Activated CD4-positive, CD25-positive, alpha-beta regulatory T cell treated with anti-CD3 and anti-CD28 coated beads, Interleukin-2, amount 50 U/mL, for 72 hours (primary cell): ENCODE measurements at regions not wholly inside any gene's neighbourhood (a gene's known extent, or its start where the extent isn't known, plus 50 kb on each side); places are given as distances from the start of the nearest gene placed in this dataset.

Experiments used
- DNase-seq: peaks from one replicate; pipeline ENCODE4 v3.0.0; 2021

GRCh38 chr7:340979-341694 lies 51.2 kb downstream of the FOXL3 start:
- no peak for DNase-seq

GRCh38 chr7:341841-342638 lies 52.1 kb downstream of the FOXL3 start:
- DNase-seq: no peak

GRCh38 chr7:342681-343216 lies 52.8 kb downstream of the FOXL3 start:
- DNase-seq: no peak

- no peak for DNase-seq
Measured at GRCh38 chr7:343227-343822, 53.4 kb downstream of the FOXL3 start.

GRCh38 chr7:343864-344607 lies 54.1 kb downstream of the FOXL3 start:
- DNase-seq: no peak

GRCh38 chr7:344608-344994 lies 54.6 kb downstream of the FOXL3 start:
- DNase-seq: no peak

- no peak for DNase-seq
Measured at GRCh38 chr7:346116-346898, 56.3 kb downstream of the FOXL3 start.

DNA sequence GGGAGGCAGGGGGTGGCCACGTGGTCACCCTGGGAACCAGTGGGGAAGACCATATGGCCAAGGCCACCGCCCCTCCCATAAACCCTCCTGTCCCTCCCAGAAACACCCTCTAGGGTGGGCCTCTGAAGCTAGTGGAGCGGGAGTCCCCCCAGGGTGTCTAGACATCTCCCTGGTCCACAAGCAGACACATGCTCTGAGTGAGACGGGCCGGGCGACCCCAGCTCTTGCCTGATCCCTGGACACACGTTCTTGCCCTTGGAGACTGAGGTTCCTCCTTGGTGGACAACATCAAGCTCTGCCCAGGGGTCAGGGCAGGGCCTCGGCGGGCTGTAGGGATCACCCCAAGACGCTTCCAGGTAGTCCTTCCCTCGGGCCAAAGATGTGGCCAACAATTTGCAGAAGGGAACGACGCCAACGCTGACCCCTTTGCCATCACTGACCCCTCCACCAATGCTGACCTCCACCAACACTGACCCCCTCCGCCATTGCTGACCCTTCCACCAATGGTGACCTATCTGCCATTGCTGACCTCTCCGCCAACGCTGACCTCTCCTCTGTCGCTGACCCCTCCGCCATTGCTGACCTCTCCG lies 57.1 kb downstream of the FOXL3 start:
- no peak for DNase-seq

DNA sequence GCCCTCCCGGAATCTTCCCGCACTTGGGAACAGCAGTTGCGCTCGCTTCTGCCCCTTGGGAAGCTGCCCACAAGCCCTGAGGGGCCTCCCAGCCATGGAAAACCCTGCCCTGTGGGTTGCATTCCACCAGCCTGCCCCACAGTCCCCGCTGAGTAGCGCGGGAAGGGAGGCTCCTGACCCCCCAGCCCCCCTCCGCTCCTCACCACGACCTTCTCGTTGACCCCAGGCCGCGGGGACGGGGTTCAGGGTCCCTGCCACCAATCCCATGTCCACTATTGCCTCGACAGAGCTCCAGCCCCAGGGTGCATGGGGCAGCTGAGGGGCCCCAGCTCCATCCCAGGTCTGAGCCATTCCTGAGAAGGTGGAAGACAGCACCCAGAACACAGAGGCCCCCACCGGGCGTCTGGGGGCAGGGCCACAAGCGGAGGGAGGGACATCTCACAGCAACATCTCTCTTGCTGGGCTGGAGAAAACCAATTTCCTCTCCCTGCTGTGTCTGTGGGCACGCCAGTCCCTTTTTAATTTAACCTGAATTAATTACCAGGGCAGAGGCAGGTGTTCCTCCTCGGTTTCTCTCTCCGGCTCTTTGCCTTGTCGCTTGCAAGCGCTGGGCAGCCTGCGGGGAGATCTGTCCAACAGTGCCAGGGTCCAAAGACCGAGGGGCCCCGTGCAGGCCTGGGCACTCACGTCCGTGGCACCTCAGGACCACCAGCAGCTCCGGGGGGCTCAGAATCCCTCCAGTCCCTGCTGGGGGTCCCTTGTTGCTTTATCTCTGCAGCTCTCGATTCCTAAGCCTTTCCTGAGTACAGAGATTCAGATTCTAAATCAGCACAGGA lies 57.9 kb downstream of the FOXL3 start:
- no peak for DNase-seq

- no peak for DNase-seq
Measured at GRCh38 chr7:348480-348844, 58.5 kb downstream of the FOXL3 start.

- no peak for DNase-seq
Measured at GRCh38 chr7:348962-349743, 59.2 kb downstream of the FOXL3 start.

DNA sequence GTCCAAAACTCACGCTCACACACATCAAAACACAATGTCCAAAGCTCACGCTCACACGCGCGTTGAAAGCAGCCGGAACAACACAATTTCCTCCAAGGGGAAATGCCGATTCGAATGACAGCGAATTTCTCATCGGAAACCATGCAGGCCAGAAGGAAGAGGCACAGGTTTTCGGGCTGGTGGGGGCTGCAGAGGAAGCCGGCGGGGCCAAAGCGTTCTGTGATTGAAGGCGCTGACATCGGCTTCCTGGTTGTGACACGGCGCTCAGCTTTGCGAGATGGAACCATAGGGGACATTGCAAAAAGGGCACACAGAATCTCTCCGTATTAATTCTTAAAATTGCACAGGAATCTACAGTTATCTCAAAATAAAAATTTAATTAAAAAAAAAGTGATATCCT lies 61.3 kb downstream of the FOXL3 start:
- peak; percentile 41 for DNase-seq

GRCh38 chr7:351681-352480 lies 61.9 kb downstream of the FOXL3 start:
- DNase-seq: peak; percentile 47

- no peak for DNase-seq
Measured at GRCh38 chr7:353746-354325, 63.9 kb downstream of the FOXL3 start.

- DNase-seq: no peak
Measured at GRCh38 chr7:354597-355470, 64.9 kb downstream of the FOXL3 start.

- no peak for DNase-seq
Measured at GRCh38 chr7:355568-355967, 65.6 kb downstream of the FOXL3 start.

DNA sequence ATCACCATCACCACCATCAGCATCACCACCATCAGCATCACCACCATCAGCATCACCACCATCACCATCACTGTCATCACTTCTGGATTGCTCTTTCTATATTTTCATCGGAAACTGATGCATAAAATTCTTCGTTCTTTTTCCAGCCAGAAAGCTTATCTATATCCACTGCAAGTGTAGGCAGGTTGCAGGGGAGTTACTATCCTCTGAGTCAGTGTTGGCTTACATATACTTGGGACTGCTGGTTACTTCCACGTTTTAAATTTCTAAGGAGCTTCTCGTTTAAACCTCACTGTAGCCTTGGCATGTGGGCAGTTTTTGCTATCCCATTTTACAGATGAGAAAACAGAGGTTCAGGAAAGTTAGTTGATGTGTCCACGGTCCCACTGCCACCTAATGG lies 66.1 kb downstream of the FOXL3 start:
- DNase-seq: no peak
